ENCODE measurements at regions not wholly inside any gene's neighbourhood (a gene's known extent, or its start where the extent isn't known, plus 50 kb on each side); places are given as distances from the start of the nearest gene placed in this dataset.

DNA sequence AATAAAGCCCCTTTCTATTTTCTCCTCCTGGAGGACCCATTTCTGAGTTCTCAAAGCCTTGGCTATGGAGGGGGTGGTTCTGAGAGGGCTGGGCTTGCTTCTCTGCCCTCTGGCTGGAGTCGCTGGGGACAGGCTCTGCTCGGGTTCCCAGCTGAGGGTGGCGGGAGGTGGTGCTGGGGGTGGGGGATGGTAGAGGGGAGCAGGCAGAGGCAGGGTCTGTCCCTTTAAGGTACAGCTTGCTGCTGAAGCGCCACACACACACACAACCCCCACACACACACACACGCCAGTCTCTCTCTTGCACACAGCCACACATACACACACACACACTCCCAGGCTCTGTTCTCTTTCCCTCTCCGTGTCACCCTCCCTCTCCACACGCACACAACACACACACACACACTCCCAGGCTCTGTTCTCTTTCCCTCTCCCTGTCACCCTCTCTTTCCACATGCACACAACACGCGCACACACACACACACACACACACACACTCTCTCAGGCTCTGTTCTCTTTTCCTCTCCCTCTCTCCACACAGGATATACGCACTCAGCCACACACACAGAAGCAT, 69.8 kb upstream of the SSBP3 start:
- TF ChIP-seq, protein P1, sequence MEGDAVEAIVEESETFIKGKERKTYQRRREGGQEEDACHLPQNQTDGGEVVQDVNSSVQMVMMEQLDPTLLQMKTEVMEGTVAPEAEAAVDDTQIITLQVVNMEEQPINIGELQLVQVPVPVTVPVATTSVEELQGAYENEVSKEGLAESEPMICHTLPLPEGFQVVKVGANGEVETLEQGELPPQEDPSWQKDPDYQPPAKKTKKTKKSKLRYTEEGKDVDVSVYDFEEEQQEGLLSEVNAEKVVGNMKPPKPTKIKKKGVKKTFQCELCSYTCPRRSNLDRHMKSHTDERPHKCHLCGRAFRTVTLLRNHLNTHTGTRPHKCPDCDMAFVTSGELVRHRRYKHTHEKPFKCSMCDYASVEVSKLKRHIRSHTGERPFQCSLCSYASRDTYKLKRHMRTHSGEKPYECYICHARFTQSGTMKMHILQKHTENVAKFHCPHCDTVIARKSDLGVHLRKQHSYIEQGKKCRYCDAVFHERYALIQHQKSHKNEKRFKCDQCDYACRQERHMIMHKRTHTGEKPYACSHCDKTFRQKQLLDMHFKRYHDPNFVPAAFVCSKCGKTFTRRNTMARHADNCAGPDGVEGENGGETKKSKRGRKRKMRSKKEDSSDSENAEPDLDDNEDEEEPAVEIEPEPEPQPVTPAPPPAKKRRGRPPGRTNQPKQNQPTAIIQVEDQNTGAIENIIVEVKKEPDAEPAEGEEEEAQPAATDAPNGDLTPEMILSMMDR (IDR thresholded peaks at IDR 0.05) = no peak
- TF ChIP-seq POLR2A (IDR thresholded peaks at IDR 0.05) = no peak

Measured in esophagus squamous epithelium (tissue), 4 donors.